COLO829 (cell line): ENCODE measurements at regions not wholly inside any gene's neighbourhood (a gene's known extent, or its start where the extent isn't known, plus 50 kb on each side); places are given as distances from the start of the nearest gene placed in this dataset.
A peak's percentile ranks its signal among the peaks of the same experiment; 100 is the strongest.
"Not testable (repeated sequence)": the region's sequence is repeated elsewhere in the genome, so short reads cannot be mapped to it uniquely, and the experiment has no call there.

Source experiments
- DNase-seq: peaks from one replicate; pipeline ENCODE4 v3.0.0; 2012; ENCODE audit warnings: low spot score

DNA sequence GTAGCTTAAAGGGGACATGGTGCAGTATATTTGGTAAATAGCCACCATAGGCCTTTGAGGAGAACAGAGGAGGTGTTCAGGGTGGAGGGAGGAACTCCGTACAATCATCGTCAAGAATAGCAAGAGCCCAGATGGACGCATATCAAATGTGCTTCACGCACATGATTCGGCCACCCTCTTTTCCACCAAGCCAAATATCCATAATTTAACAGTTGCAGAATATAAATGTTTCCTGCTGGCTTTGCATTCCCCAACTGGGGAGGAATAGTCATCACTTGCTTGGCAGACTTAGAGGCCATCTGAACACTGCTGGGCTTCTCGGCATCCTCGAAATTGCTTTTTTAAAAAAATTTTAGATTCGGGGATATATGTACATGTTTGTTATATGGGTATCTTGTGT, 111.9 kb upstream of the ERCC4 start:
- DNase-seq = no peak

DNA sequence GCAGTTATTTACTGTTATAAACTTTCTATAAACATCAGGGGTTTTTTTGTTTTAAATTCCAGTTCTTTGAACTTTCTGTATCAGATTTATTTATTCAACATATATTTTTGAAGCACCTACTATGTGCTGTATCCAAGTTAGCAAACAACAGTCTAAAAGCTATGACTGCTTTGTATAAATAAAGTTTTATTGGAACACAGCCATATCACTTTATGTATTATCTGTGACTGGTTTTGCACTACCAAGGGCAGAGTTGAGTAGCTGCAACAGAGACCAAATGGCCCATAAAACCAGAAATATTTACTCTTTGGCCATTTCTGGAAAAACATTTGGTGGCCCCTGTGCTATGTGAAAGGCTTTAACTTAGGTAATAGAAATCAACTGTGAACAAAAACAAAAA, 110.2 kb upstream of the ERCC4 start:
- no peak for DNase-seq

DNA sequence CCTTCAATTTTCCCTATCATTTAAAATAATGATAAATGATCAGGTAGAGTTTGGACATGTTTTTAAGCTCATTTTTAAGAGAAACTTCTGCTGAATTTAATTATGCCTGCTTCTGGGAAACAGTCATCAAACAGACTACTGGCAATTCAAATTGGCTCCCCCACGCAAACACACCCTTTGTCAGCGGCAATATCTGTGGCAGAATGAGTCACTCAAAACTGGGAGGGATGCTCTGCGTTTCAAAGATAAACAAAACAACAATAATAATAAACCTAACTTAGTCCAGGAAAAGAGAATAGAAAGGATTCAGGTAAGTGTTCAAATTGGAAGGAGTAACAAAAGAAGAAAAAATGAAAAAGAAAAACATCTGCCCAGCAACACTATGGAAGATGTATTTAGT, 108.1 kb upstream of the ERCC4 start:
- DNase-seq = no peak

DNA sequence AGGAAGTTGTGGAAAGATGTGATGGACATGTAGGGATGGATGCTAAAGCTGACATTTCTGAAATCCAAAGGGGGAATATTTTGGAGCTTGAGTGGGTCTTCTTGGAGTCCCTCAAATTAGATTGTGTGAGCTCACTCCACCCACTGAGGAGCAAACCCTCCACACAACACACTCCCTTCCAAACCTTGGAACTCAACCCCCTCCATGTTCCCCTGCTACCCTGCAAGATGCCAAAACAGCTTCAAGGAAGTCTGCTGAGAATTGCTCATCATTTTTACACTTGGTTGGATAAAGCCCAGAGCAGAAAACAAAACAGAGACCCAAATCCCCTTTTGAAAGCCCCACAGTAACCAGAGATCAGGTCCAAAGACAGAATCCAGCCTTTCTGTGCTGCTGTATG, 103.3 kb upstream of the ERCC4 start:
- DNase-seq = no peak

DNA sequence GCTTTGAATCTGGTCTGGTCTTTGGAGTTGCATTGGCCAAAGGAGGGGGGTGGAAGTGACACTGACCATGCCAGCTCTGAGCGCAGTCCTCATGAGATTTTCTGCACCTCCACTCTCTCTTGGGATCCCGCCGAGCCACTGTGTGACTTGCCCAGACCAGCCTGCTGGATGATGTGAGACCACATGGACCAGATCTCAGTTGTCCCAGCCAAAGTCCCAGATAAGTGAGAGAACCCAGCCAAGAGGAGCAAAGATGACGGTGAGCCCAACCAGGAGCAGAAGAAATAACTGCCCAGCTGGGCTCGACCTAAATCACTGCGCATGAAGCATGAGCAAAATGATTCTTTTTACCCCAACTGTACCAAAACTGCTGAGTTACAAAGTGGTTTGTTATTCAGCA, 96.5 kb upstream of the ERCC4 start:
- DNase-seq = no peak

DNA sequence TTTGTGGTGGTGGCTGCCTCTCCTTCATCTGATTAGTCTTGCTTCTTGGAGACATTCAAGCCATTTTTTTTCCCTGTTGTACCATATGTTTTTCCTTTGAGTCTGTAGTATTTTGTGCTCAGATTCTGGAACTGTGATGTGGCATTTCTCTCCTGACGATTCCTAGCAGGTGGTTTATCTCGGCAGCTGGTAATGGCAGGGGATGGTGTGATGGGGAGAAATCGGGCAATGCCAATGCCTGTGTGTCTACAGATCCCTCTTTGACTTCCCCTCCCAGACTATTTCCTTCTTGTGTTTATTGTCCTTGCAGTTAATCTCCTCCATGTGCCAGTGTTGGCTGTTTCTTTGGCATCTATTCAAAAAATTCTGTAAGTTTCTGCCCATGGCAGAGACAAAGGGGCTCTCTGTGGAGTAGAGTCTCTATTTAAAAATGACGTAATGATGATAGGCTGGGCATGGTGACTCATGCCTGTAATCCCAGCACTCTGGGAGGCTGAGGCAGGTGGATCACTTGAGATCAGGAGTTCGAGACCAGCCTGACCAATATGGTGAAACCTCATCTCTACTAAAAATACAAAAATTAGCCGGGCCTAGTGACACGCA, 90.2 kb upstream of the ERCC4 start:
- peak; percentile 86 for DNase-seq

DNA sequence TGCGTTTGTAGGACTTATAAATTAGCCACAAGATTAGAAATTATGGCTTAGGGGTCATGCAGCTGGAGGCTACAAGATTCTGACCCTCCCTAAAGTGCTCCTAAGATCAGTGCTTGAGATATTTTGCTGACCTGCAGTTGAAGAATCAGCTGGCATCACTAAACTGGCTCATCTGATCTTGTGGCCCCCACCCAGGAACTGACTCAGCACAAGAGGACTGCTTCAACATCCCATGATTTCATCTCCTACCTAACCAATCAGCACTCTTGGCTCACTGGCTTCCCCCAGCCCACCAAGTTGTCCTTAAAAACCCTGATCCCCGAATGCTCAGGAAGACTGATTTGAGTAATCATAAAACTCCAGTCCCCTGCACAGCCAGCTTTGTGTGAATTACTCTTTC, 86.4 kb upstream of the ERCC4 start:
- no peak for DNase-seq

DNA sequence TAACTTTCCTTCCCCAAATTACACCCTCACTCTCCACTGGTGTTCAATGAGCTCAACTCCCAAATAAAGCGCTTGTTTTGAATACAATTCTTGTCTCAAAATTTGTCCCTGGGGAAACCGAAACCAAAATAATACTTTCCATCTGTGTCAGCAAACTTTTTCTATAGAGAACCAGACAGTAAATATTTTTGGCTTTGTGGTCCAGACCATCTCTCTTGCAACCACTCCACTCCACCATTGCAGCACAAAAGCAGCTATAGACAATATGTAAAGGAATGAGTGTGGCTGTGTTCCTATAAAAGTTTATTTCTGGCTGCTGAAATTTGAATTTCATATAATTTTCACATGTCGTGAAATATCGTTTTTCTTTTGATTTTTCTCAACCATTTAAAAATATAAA, 84.6 kb upstream of the ERCC4 start:
- DNase-seq = no peak

DNA sequence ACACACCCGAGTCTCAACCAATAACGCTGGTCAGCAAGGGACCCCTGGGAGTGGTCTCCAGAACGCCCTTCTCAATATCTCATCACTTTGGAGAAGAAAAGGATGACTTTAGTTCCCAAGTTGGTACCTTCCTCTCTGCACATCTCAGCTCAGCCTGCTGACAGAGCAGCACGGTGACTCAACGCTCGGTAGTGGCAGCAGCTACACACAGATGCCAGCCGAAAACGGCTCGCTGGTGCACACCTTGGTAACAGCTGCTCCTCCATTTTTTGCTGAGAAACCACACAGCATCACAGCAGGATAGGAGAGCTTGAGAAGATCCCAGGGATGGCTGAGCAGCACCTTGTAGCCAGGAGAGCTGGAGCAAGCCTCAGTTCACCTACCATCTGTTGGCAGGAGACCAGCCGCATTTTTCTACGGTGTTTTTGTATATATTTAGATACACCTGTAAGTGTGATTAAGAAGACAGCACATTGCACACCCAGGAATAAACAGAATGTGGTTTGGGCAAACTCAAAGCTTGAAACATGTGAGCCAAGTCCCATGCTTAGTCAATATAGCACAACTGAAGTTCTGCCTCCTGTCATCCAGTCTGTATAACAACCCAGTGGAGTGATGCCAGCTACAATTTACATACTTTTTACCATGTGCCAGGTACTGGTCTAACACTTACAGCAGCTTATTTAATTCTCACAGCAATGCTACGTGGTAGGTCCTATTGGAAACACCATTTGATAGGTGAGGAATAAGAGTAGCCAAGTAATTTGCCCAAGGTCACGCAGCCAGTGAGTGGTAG, 83.8 kb upstream of the ERCC4 start:
- DNase-seq = no peak

DNA sequence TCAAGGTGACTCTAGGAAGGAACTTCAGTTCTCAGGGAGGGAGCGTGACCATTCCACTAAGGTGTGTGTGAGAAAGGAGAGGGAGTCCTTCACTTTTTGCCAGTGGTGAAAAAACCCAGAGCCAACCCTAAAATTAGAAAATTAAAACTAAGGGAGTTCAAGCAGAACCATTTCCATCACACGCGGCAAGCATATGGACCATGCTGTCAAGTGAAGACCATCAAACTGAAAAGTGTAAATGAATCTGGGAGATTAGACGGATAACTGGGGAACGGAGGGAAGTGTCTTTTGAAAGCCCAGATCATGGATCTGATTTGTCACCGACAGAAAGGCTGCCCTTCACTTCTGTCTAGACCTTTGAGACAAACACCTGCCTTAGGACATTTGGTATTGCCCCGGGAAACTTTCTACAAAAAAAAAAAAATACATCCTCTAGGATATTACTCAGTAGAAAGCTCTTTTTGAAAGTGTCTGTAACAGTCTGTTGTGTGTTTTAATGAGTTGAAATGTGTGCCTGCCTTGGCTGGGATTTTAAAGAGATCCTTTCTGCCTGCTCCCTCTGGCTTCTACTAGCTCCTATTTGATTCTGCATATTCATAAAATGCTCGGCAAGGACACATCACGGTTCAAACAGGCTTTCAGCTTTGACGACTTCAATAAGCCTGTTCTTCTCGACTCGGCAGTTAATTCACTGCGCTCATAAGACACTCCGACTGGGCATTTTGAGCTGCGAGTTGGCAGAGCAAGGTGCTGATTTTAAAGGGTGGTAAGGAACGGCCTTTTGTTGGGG, 81.4 kb upstream of the ERCC4 start:
- DNase-seq = no peak

DNA sequence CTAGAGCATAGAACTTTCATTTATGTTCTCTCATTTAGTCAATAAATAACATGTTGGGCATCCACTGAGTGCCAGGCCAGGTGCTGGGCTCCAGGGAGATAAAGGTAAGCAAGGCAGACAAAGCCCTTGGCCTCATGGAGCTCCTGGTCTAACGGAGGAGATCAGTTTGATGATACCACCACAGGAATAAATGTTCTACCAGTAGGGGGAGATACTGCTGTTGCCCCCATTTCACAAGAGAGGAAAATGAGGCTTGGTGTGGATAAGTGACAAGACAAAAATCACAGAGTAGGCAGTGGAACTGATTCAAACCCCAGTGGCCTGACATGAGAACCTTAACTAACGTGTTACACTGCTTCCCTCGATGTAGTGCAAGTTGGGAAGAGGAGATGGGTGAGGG, 80.4 kb upstream of the ERCC4 start:
- no peak for DNase-seq

DNA sequence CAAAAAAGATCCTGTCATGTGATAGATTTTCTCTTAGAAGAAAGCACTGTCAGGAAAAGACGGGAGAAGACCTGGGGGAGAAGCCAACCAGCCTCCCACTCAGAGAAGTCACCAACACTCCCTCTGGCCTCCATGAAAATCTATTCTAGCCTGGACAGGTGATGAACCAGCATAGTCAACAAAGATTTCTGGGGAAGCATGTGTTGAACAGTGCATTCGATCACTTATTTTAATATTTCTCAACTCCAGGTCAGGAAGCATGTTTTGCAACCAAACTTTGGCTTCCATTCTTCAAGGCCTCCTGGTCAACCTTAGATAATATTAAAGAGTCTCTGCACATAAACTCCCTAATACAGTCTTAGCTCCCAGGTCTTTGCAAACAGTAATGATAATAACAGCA, 74.7 kb upstream of the ERCC4 start:
- DNase-seq = no peak

DNA sequence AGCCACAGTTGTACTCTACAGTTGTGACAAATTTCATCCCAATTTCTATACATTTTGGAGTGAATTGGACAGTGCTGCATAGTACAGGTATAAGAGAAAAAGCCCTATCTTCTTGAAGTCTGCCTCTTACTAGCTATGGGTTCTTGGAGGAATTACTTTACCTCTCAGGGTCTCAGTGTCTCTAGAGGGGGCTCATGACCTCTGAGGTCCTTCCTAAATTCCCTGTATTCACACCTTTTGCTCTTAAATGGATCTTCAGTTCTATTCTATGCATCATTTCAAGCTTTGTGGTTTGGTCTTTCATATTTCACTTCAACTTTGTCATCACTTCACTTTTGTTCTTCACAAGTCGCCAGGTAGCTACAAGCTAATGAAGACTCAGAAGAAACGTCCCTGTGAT, 71.2 kb upstream of the ERCC4 start:
- no peak for DNase-seq

DNA sequence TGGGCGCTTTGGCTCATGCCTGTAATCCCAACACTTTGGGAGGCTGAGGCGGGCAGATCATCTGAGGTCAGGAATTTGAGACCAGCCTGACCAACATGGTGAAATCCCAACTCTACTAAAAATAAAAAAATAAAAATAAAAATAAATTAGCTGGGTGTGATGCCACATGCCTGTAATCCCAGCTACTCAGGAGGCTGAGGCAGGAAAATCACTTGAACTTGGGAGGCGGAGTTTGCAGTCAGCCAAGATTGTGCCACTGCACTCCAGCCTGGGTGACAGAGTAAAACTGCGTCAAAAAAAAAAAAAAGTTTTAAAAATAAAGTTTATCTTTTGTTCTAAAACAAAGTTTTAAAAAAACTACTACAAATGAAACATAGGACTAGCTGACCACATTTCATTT, 69.8 kb upstream of the ERCC4 start:
- not testable (repeated sequence) for DNase-seq

DNA sequence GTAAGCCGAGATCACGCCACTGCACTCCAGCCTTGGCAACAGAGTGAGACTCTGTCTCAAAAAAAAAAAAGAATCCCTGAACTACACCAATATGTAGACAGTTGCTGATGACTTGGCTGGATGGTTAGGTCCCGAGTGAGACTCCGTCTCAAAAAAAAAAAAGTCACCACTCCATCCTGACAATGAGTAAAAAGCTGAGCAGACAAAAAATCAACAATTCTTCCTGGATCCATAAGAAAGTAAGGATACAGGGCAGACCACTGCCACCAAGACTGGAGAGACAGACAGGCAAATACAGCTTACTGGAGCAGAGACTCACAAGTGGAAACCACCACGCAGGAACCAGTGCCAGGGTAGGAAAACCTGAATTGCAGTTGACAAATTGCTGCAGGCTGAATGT, 67.1 kb upstream of the ERCC4 start:
- no peak for DNase-seq

DNA sequence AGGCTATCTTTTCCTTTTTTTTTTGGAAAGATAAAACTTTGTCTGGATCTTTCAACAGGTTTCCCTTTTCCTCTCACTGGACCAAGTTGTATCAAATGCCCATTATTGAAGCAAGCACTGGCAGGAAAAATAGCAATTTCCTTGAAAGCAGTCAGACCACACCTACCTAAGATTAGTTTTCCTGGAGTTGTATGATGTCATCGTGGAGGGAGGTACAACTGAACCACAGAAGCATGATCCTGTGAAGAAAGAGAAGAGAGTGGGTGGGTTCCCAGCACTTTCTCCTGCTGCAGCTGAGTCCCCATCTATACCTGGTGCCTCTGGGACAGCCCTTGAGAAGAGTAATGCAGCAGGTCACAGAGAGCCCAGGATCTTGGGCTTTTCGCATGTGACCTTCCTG, 63.6 kb upstream of the ERCC4 start:
- no peak for DNase-seq

DNA sequence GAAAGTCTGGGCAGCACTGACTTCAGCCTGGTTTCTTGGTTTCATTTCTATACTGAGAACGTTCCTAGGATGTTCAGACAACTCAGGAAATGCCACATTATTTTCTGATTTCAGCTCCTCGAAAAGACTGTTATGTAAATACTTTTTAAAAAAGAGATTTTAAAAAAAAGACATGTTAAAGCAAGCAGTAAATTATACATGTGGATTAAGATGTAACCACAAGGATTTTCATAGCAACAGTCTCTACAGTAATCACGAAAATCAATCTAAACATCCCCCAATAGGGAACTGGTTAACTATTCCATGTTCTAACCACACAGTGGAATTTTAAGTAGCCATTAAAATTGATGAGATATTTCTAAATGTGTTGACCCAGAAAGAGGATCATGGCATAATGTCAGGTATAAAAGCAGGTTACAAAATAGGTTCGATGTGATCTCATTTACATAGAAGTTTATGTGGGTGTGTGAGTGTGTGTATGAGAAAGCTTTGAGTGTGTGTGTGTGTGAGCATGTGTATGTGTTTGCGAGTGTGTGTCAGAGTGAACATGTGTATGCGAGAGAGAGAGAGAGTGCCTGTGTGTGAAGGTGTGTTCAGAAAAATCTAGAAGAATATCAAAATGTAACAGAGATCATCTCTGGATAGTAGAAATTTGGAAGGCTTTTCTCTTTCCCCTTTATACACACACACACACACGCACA, 63.0 kb upstream of the ERCC4 start:
- DNase-seq = no peak

DNA sequence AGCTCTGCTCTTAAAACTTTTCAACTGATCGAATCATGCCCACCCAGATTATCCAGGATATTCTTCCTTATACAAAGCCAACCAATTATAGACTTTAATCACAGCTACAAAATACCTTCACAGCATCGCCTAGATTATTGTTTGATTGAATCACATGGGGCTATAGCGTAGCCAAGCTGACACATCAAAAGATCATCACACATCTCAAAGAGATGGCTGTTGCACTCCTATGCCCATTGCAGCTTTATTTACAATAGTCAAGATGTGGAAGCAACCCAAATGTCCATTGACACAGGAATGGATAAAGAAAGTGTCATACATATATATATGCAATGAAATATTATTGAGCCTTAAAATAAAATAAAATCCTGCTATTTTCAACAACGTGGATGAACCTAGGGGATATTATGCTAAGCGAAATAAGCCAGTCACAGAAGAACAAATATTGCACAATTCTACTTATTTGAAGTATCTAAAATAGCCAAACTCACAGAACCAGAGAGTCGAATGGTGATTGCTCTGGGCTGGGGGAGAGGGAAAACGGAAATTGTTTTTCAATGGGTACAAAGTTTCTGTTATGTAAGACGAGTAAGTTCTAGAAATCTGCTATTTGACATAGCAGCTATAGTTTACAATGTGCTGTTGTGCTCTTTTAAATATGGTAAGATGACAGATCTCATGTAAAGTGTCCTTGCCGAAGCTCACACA, 60.9 kb upstream of the ERCC4 start:
- no peak for DNase-seq

DNA sequence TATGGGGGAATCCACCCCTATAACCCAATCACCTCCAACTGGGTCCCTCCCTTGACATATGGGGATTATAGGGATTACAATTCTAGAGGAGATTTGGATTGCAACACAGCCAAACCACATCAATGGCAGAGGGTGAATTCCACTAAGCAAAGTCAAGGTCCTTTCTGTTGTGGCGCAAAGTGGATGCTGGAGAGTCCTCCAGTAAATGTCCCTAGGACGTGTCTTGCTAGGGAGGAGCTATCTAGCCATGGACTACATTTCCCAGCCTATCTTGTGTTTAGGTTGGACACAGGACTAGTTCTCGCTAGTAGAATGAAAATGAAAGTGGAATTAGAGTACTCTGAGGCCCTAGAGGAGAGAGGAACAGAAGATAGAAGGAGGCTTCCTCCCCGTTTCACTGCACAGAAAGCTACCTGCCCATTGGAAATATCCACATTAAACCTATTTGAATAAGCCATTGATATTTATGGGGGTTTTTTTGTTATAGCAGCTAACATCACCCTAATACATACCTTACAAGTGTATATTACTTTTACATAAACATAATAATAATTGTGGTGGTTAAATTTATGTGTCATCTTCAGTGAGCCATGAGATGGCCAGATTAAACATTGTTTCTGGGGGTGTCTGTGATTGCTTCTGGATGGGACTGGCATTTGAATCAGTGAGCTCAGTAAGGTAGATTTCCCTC, 56.7 kb upstream of the ERCC4 start:
- no peak for DNase-seq

DNA sequence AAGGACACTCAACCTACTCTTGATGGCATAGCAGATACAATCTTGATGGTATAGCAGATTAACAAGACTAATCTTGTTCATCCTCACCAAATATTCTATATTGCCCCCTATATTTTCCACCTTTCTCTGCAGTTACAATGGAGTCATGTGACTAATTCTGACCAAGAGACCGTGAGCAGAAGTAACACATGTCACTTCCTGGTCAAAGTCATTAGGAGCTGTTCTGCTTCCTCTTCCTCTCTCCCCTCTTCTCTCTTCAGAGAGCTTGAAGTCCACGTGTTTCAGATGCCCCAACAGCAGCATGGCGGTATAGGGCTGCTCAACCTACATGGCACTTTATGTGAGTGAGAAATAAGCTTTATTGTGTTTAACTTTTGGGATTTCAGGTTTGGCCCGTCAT, 55.3 kb upstream of the ERCC4 start:
- no peak for DNase-seq

DNA sequence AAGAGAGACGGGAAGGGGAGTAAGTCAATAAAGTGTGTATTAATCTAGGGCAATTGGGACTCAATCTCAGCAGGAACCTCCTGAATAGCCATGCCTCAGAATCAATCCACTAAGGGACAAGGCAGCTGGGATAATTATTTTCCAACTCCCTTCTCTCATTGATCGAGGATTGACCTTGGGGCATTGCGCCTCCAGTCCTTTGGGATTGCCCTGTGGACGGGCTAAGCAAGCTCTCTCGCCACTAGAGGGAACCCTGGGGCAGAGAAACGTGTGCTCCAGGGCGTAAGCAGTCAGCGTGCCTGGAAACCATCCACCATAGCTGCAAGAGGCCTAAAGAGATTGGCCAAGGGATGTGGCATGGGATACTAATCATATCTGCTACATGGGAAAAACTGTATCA, 53.9 kb upstream of the ERCC4 start:
- peak; percentile 82 for DNase-seq
